ENCODE measurements at regions not wholly inside any gene's neighbourhood (a gene's known extent, or its start where the extent isn't known, plus 50 kb on each side); places are given as distances from the start of the nearest gene placed in this dataset.

- no peak for DNase-seq
Observed at GRCh38 chr3:187957582-187957981, 196.4 kb upstream of the LPP start.

DNA sequence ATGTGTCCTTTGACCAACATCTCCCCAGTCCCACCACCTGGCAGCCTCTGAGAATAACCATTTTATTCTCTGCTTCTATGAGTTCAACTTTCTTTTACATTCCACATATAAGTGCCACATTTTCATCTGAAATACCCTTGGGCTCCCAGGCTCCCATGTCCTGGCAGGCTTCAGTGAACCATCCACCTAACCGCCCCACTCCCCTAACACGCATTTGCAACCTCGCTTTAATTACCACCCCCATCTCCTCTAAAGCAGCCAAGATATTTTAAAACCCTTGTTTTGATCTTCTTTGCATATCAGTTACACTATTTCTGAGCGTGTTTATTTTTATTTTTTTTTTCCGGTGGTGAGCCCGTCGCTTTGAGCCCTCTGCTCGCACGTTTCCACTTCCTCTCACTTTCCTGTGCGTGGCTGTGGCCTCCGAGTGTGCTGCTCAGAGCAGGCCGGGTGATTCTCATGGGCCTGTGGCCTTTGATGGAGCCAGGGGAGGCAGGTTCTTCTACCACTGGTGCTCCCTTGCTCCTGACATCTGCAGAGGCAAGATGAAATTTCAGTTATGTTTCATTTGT is 195.4 kb upstream of the LPP start:
- DNase-seq = peak; percentile 37 to 49

- DNase-seq = no peak
Observed at GRCh38 chr3:187960820-187961219, 193.1 kb upstream of the LPP start.

DNA sequence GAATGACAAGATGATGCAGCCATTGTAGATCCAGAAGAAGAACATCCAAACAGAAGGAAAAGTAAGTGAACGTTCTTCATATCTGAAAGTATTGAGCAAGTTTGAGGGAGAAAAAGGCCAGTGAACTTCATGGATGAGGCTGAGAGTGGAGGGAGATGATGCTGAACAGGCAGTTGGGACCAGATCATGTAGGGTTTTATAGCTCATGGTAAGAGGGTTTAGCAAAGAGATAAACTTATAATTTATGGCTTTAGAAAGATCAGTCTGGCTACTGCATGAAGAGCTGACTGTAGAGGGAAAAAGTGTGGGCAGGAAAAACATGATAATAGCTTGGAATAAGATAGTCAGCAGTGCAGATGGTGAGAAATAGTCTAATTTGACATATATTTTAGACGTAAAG is 192.6 kb upstream of the LPP start:
- no peak for DNase-seq

GRCh38 chr3:187963003-187963676 is 190.8 kb upstream of the LPP start:
- DNase-seq = no peak

GRCh38 chr3:187963677-187964385 is 190.1 kb upstream of the LPP start:
- DNase-seq = no peak

DNA sequence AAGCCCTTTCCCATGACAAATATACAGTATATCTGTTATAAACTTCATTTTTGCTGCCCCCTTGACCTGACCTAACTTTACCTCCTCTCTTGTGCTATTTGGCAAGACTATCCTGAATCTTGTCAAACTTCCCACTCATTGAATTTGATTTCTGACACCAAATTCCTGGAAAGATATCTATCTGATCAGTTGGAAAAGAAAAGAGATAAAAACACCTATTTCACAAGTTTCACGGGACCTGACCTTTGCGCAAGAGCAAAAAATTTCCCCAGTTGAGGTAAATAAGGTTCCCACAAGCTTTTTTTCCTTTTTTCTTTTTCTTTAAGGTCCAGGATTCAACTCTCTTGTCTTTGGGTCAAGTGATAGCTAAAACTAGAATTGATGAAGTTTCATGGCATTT is 189.2 kb upstream of the LPP start:
- no peak for DNase-seq

- no peak for DNase-seq
Observed at GRCh38 chr3:187966096-187966495, 187.9 kb upstream of the LPP start.

GRCh38 chr3:187966636-187967406 is 187.1 kb upstream of the LPP start:
- DNase-seq = no peak

- no peak for DNase-seq
Observed at GRCh38 chr3:187967993-187968392, 186.0 kb upstream of the LPP start.

DNA sequence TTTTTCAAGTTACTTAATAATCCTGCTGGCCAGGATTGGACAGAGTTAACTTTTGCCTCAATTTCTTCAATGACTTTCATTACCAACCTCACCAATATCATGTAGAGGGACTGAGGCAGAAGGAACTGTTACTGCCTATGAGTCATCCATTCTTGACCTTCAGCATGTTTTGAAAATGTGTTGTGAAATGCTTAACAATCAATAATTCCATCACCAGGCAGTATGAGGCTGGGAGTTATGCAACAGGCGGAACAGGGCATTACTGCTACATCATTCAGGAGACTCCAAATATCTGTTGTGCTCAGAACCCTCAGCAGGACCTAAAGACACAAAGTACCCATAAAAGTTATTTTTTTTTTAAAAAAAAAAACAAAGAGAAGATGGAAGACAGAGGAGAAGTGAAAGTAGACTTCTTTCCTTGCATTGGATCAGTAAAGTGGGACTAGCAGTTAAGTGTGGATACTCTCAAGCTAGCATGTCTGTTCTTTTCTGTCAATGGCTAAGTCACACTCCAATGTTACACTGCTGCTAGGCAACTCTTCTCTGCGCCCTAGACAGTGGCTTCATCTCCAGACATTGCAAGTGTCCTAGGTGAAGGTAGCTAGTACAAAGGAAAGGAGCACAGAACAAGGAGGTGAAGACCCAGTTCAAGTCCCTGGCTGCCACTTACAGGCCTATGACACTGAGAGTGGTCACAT is 184.9 kb upstream of the LPP start:
- DNase-seq = no peak

DNA sequence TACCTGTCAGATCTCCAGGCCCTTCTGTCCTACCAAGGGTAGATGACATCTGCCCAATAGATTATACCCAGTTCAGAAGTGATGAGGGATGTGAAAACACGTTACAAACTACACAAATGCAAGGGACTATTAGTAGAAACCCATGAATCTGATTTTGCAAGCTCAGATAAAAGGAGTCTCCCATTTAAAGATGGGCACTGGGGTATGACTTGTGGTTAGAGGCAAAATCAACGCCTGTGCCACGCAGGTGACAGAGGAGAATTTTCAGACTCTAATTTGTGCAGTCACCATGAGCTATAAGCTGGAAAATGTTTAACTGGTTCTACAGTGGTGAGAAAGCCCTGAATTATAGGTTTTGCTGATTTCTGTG is 184.4 kb upstream of the LPP start:
- DNase-seq = no peak

DNA sequence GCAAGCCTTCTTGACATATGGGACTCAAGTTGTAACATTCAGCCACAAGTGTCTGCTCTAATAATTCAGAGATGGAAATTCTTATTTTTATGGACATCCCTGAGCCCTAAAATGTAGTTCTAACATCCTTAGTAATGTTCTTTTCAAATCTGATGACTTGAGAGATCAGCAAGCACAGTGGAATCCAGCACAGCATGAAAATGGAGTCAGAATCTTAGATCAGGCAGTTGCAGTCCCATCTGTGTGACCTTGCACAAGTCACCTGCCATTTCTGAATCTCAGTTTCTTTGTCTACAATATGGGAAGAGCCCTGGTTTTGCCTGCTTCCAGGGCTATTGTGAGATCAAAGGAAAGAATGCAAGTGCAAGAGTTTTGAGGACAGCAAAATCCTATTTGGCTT is 183.9 kb upstream of the LPP start:
- DNase-seq = no peak

- DNase-seq = no peak
Observed at GRCh38 chr3:187971629-187972028, 182.3 kb upstream of the LPP start.

GRCh38 chr3:187972454-187972853 is 181.5 kb upstream of the LPP start:
- DNase-seq = no peak

DNA sequence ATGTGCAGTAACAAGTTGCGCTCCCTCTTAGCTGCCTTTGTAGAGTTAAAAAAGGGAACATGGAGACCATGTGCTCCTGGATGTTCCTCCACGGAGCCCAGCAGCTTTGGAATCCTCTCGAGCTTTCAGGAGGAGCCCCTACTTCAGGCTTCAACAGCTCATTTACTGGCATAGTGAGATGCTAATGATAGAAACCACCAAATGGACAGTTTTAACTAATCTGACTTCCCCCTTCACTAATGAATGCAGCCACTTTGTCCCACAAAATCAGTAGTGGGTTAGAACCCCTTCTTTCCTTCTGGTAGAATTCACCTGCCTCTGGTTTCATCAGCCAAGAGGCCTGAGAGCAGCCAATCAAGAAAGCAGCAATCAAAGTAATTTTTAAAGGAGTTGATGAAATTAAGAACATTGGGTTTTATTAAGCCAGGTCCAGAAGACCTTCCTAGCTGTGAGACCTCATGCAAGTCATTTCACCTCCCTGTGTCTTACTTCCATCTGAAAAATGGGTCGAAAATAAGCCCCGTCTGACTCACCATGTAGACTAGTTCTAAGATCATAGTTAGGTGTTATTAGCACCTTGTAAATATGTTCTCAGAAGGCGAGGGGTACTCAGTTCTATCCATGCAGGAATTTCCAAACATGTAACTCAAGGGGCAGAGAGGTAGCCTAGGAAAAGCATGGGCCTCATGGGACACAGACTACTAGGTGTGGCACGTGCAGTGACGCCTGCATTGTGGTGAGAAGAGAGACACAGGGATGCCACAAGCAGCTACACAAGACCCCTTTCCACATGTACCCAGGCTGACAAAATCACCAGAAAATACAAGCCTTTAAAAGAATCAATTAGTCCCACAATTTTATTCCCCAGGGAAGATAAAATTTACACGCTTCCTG is 179.7 kb upstream of the LPP start:
- DNase-seq = no peak

GRCh38 chr3:187974871-187975271 is 179.1 kb upstream of the LPP start:
- DNase-seq = no peak

DNA sequence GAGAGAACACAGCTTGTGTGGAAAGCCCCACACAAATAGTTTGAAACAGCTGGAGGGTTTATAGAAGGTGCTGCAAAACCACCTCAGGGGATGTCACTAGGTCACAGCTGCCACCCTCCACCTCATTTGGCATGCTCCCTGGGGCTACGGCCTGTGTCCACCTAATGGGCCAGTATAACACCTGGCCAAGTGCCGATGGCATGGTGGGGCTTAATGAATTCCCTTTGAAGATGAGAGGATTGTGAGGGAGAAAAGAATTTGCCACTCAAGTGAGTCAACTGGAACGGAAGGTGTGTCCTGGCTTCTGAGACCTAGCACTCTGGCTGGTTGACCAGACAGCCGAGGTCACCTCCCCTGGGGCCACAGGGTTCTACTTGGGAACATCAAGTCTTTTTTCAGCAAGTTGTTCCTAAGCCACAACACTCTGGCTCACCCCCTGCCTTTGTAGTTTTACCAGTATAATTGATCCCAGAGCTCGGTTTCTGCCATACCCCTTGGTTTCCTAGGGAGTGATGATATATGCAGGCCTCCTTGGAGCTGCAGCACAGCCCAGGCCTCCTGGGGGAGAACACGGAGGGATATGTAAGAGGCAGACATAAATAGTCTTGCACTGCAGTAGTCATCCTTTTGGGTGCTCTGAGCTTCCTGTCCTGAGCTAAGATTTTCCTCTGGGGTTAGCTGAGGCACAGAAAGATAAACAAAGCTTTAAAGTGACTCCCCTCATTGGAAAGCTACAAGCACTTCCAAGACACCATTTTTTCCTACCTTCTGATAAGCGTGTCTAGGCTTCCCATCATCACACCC is 178.2 kb upstream of the LPP start:
- peak in 1 of 2 experiments; percentile 32 for DNase-seq

DNA sequence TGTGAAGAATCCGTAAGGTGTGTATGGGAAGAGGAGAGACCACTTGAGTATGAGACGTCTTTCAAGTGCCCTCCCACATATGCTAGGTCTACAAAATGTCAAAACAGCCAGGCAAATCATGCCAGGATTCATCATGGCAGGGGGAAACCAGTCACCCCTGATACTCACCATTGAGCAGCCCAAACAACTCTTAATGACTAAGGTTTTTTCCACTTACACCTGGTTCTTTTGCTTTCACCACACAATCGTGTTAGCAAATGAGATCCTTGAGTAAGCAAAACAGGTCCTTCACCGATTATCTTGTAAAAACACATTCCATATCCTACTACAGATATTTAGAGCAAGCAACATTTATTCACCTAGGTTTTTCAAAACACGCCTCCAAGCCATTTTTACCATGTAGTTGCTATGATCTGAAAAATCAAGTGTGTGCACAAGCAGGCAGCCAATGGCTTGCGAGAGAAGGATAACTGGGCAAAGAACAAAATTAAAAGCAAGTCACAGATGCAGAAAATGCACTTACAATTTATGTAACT is 177.5 kb upstream of the LPP start:
- peak; percentile 12 to 60 for DNase-seq

DNA sequence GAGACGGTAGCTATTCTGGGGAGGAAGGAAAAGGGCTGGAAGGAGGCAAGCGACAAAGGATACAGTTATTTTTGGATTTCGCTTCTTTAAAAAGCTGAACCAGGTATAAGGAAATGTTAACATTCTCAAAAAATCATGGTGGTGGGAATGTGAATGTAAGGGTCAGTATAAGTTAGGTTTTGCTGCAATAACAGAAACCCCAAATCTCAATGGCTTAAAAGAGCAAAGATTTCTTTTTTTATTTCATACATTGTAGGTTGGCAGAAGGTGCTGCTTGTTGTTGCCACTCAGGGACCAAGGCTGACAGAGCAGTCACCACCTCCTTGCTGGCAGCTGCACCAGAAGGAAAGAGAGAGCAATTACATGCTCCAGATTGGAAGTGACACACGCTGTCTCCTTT is 176.3 kb upstream of the LPP start:
- DNase-seq = no peak

All from stimulated activated CD4-positive, alpha-beta T cell treated with anti-CD3 and anti-CD28 coated beads, Interleukin-4, amount 100 ng/mL, for 4 hours (primary cell).